Calu3 (cell line): ENCODE measurements at regions not wholly inside any gene's neighbourhood (a gene's known extent, or its start where the extent isn't known, plus 50 kb on each side); places are given as distances from the start of the nearest gene placed in this dataset.

ENCODE experiments used
- BruUV-seq: library from RNA; stranded (reverse); fragments of 400-500 nt; replicated peaks from 2 replicates; lab custom pipeline; 2021; lab: Mats Ljungman, UMichigan
- CTCF ChIA-PET: fragments of 300-600 bp; sonication (Branson Sonifier 250); formaldehyde crosslinking; loops from one replicate; lab custom pipeline; 2022; ENCODE audit warnings: antibody characterized with exemption; lab: Charles Lee
- DNase-seq: peaks from one replicate; pipeline ENCODE4 v3.0.0; 2022
- H3K27ac Mint-ChIP-seq: one replicate; pipeline ENCODE4 v1.8.0; 2022; ENCODE audit warnings: mixed read lengths; ENCODE audit not compliant: unreplicated experiment
- H3K27me3 Mint-ChIP-seq: one replicate; pipeline ENCODE4 v1.8.0; 2022; ENCODE audit warnings: mixed read lengths; ENCODE audit not compliant: unreplicated experiment
- H3K36me3 Mint-ChIP-seq: one replicate; pipeline ENCODE4 v1.8.0; 2022; ENCODE audit warnings: mild to moderate bottlenecking, moderate library complexity, mixed read lengths; ENCODE audit not compliant: insufficient read depth, unreplicated experiment
- H3K4me1 Mint-ChIP-seq: one replicate; pipeline ENCODE4 v1.8.0; 2022; ENCODE audit warnings: mild to moderate bottlenecking, low read depth, mixed read lengths; ENCODE audit not compliant: unreplicated experiment
- H3K4me3 Mint-ChIP-seq: one replicate; pipeline ENCODE4 v1.8.0; 2022; ENCODE audit warnings: mild to moderate bottlenecking, low read depth, moderate library complexity, mixed read lengths; ENCODE audit not compliant: unreplicated experiment
- H3K9me3 Mint-ChIP-seq: one replicate; pipeline ENCODE4 v1.8.0; 2022; ENCODE audit warnings: low read depth, mixed read lengths; ENCODE audit not compliant: unreplicated experiment
- CTCF ChIP-seq: fragments of 200-600 bp; IDR thresholded peaks from one replicate; pipeline ENCODE4 v1.8.0; 2022; ENCODE audit warnings: antibody characterized with exemption; ENCODE audit not compliant: unreplicated experiment
- intact Hi-C: fragments of 100-400 bp; cut with micrococcal nuclease; formaldehyde crosslinking; loops from one replicate; pipeline ENCODE4 v1.10.0; 2022; ENCODE audit not compliant: unreplicated experiment

- Mint-ChIP-seq H3K4me1 (no peaks in the 10 kb centered on the region), H3K9me3 (peaks cover 5% of the 10 kb centered on the region), H3K27me3 (no peaks in the 10 kb centered on the region), H3K36me3 (no peaks in the 10 kb centered on the region), H3K27ac (no peak overlapping the region), H3K4me3 (no peak overlapping the region)
- BruUV-seq: no TSS peak
- intact Hi-C loops: no loop called here
- no peak for DNase-seq
- TF ChIP-seq CTCF: no peak
- CTCF ChIA-PET: no interaction called here
These were observed 192.8 kb upstream of the IZUMO3 start for GRCh38 chr9:24738421-24738961.

GRCh38 chr9:24731754-24732153 is 186.1 kb upstream of the IZUMO3 start:
- H3K36me3 Mint-ChIP-seq: no peaks in the 10 kb centered on the region
- H3K27me3 Mint-ChIP-seq: no peaks in the 10 kb centered on the region
- no peak overlapping the region for H3K27ac Mint-ChIP-seq
- H3K4me1 Mint-ChIP-seq: no peaks in the 10 kb centered on the region
- no peak overlapping the region for H3K4me3 Mint-ChIP-seq
- no peak for DNase-seq
- CTCF ChIA-PET: no interaction called here
- no TSS peak for BruUV-seq
- TF ChIP-seq CTCF: no peak
- intact Hi-C loops: no loop called here
- H3K9me3 Mint-ChIP-seq: no peaks in the 10 kb centered on the region

GRCh38 chr9:24721621-24722020 is 175.9 kb upstream of the IZUMO3 start:
- intact Hi-C loops: no loop called here
- BruUV-seq: no TSS peak
- no peak overlapping the region for H3K4me3 Mint-ChIP-seq
- no peak for TF ChIP-seq CTCF
- H3K9me3 Mint-ChIP-seq: peaks cover 4% of the 10 kb centered on the region
- no peaks in the 10 kb centered on the region for H3K4me1 Mint-ChIP-seq
- H3K36me3 Mint-ChIP-seq: no peaks in the 10 kb centered on the region
- H3K27me3 Mint-ChIP-seq: no peaks in the 10 kb centered on the region
- DNase-seq: no peak
- no peak overlapping the region for H3K27ac Mint-ChIP-seq
- CTCF ChIA-PET: no interaction called here

GRCh38 chr9:24712206-24712605 is 166.5 kb upstream of the IZUMO3 start:
- no peaks in the 10 kb centered on the region for H3K27me3 Mint-ChIP-seq
- CTCF ChIA-PET: no interaction called here
- intact Hi-C loops: no loop called here
- H3K4me3 Mint-ChIP-seq: no peak overlapping the region
- no peak for DNase-seq
- H3K4me1 Mint-ChIP-seq: no peaks in the 10 kb centered on the region
- no peak overlapping the region for H3K27ac Mint-ChIP-seq
- no TSS peak for BruUV-seq
- no peaks in the 10 kb centered on the region for H3K9me3 Mint-ChIP-seq
- no peak for TF ChIP-seq CTCF
- H3K36me3 Mint-ChIP-seq: no peaks in the 10 kb centered on the region
